H1 (cell line): ENCODE measurements at regions not wholly inside any gene's neighbourhood (a gene's known extent, or its start where the extent isn't known, plus 50 kb on each side); places are given as distances from the start of the nearest gene placed in this dataset.
A peak's percentile ranks its signal among the peaks of the same experiment; 100 is the strongest.

ENCODE experiments used
- CTCF ChIA-PET: fragments of 300-600 bp; sonication (Branson Sonifier 250); formaldehyde crosslinking; loops from one replicate; lab custom pipeline; 2021; ENCODE audit not compliant: partially characterized antibody; lab: Charles Lee
- POLR2A ChIA-PET: fragments of 300-600 bp; sonication (Branson Sonifier 250); formaldehyde crosslinking; loops from one replicate; lab custom pipeline; 2021; ENCODE audit warnings: inconsistent platforms; ENCODE audit not compliant: partially characterized antibody; lab: Charles Lee
- DNase-seq, 2 experiments: peaks; one replicate each; pipeline versions ENCODE4 v3.0.0 to v3.0.0-alpha.2; 2010 to 2022; ENCODE audit warnings: low spot score in 2 of 2, low read depth in 1 of 2, mixed read lengths in 1 of 2
- FAIRE-seq: peaks from 2 replicates; lab custom pipeline; 2011; peaks lifted over from hg19 to GRCh38; lab: Jason Lieb, UNC
- H2AFZ ChIP-seq: 2 replicates; pipeline ENCODE4 v1.8.1; 2012; ENCODE audit warnings: low read length, inconsistent platforms
- H2AK5ac ChIP-seq: 2 replicates; pipeline ENCODE4 v1.6.1; 2013; ENCODE audit warnings: low read depth, low read length
- H2BK120ac ChIP-seq: replicated peaks from 2 replicates; pipeline ENCODE3; 2013; ENCODE audit warnings: low read depth, low read length, inconsistent platforms
- H2BK12ac ChIP-seq: 2 replicates; pipeline ENCODE4 v1.6.1; 2013; ENCODE audit warnings: low read depth, low read length
- H2BK15ac ChIP-seq: 2 replicates; pipeline ENCODE4 v1.6.1; 2013; ENCODE audit warnings: low read length
- H2BK20ac ChIP-seq: 2 replicates; pipeline ENCODE4 v1.6.1; 2013; ENCODE audit warnings: low read length
- H2BK5ac ChIP-seq: 2 replicates; pipeline ENCODE4 v1.6.1; 2013; ENCODE audit warnings: low read depth, low read length
- H3K14ac ChIP-seq: 2 replicates; pipeline ENCODE4 v1.6.1; 2013; ENCODE audit warnings: inconsistent platforms; ENCODE audit not compliant: insufficient read length
- H3K18ac ChIP-seq: 2 replicates; pipeline ENCODE4 v1.6.1; 2013; ENCODE audit warnings: low read length; ENCODE audit errors: extremely low read depth
- H3K23ac ChIP-seq: 2 replicates; pipeline ENCODE4 v1.6.1; 2013; ENCODE audit warnings: inconsistent platforms; ENCODE audit not compliant: insufficient read length
- H3K23me2 ChIP-seq: 2 replicates; pipeline ENCODE4 v1.6.1; 2013; ENCODE audit warnings: low read depth, low read length
- H3K27ac ChIP-seq: 2 replicates; pipeline ENCODE4 v1.6.1; 2011; ENCODE audit warnings: low read depth, low read length, inconsistent platforms
- H3K27me3 ChIP-seq, 4 experiments: replicated peaks in 1 of 4; 1 replicate in 1 of 4; 2 replicates in 3 of 4; pipeline versions ENCODE4 v1.6.1 to v1.8.1; 2011 to 2013; ENCODE audit warnings: low read length in 3 of 4, mild to moderate bottlenecking in 3 of 4, inconsistent platforms in 2 of 4, mixed read lengths in 2 of 4, moderate library complexity in 1 of 4; ENCODE audit not compliant: control insufficient read depth in 3 of 4, insufficient read depth in 3 of 4; ENCODE audit errors: extremely low read depth in 1 of 4
- H3K36me3 ChIP-seq, 4 experiments: 2 replicates each; pipeline versions ENCODE4 v1.6.1 to v1.8.1; 2011 to 2013; ENCODE audit warnings: mild to moderate bottlenecking in 4 of 4, low read length in 3 of 4, moderate library complexity in 2 of 4, control low read depth in 1 of 4, inconsistent platforms in 1 of 4; ENCODE audit not compliant: insufficient read depth in 4 of 4, control insufficient read depth in 2 of 4
- H3K4ac ChIP-seq: replicated peaks from 2 replicates; pipeline ENCODE3; 2013; ENCODE audit warnings: low read length, low read depth, mixed read lengths, inconsistent platforms; ENCODE audit not compliant: insufficient read length
- H3K4me1 ChIP-seq, 4 experiments: replicated peaks in 1 of 4; 1 replicate in 1 of 4; 2 replicates in 3 of 4; pipeline versions ENCODE4 v1.6.1 to v1.8.1; 2011 to 2013; ENCODE audit warnings: low read length in 3 of 4, inconsistent platforms in 2 of 4, mixed read lengths in 1 of 4; ENCODE audit not compliant: insufficient read depth in 4 of 4, control insufficient read depth in 3 of 4
- H3K4me2 ChIP-seq, 2 experiments: 2 replicates each; pipeline versions ENCODE4 v1.6.1 to v1.8.1; 2011 to 2013; ENCODE audit warnings: low read depth in 2 of 2, low read length in 2 of 2, control low read depth in 1 of 2, inconsistent platforms in 1 of 2, mild to moderate bottlenecking in 1 of 2; ENCODE audit not compliant: insufficient read depth in 1 of 2
- H3K4me3 ChIP-seq, 4 experiments: fragments of 200-600, 300-600 bp in 1 of 4; sonication (generic), shearing (Covaris generic), sonication (Bioruptor Twin) in 1 of 4; 2 replicates each; pipeline versions ENCODE4 v1.5.1 to v1.8.1; 2011 to 2016; ENCODE audit warnings: low read length in 4 of 4, low read depth in 3 of 4, control low read depth in 2 of 4, inconsistent platforms in 2 of 4, mild to moderate bottlenecking in 2 of 4, mixed read lengths in 1 of 4, moderate library complexity in 1 of 4; ENCODE audit not compliant: insufficient read depth in 2 of 4; ENCODE audit errors: extremely low read depth in 1 of 4
- H3K56ac ChIP-seq: replicated peaks from 2 replicates; pipeline ENCODE3; 2013; ENCODE audit warnings: low read depth, mild to moderate bottlenecking, mixed read lengths, low read length, inconsistent platforms; ENCODE audit not compliant: insufficient read length
- H3K79me1 ChIP-seq: 2 replicates; pipeline ENCODE4 v1.6.1; 2013; ENCODE audit warnings: low read depth, low read length, control low read depth
- H3K79me2 ChIP-seq, 2 experiments: 2 replicates each; pipeline versions ENCODE4 v1.6.1 to v1.8.1; 2012 to 2013; ENCODE audit warnings: low read length in 2 of 2, mild to moderate bottlenecking in 2 of 2, inconsistent platforms in 1 of 2; ENCODE audit not compliant: insufficient read depth in 2 of 2, control insufficient read depth in 1 of 2
- H3K9ac ChIP-seq, 4 experiments: replicated peaks in 1 of 4; 1 replicate in 1 of 4; 2 replicates in 3 of 4; pipeline versions ENCODE4 v1.6.1 to v1.8.1; 2011 to 2013; ENCODE audit warnings: low read depth in 3 of 4, low read length in 3 of 4, control low read depth in 2 of 4, mild to moderate bottlenecking in 2 of 4, moderate library complexity in 2 of 4, inconsistent platforms in 1 of 4; ENCODE audit errors: extremely low read depth in 1 of 4
- H3K9me3 ChIP-seq, 2 experiments: 2 replicates each; pipeline versions ENCODE4 v1.6.1 to v1.8.1; 2012 to 2013; ENCODE audit warnings: mild to moderate bottlenecking in 2 of 2, moderate library complexity in 2 of 2, control low read depth in 1 of 2, inconsistent platforms in 1 of 2, low read depth in 1 of 2, low read length in 1 of 2, mixed read lengths in 1 of 2; ENCODE audit not compliant: insufficient read depth in 2 of 2
- H4K20me1 ChIP-seq, 2 experiments: replicated peaks in 1 of 2; 2 replicates each; pipeline versions ENCODE3 to v1.8.1; 2011 to 2013; ENCODE audit warnings: inconsistent platforms in 2 of 2, low read length in 2 of 2, mild to moderate bottlenecking in 1 of 2; ENCODE audit not compliant: insufficient read depth in 2 of 2, control insufficient read depth in 1 of 2
- H4K5ac ChIP-seq: 2 replicates; pipeline ENCODE4 v1.6.1; 2013; ENCODE audit warnings: low read length, low read depth, mixed read lengths, inconsistent platforms; ENCODE audit not compliant: insufficient read length
- H4K8ac ChIP-seq: 2 replicates; pipeline ENCODE4 v1.8.0; 2013; ENCODE audit warnings: mild to moderate bottlenecking, moderate library complexity, low read length, inconsistent platforms; ENCODE audit not compliant: insufficient read depth; ENCODE audit errors: extremely low read depth
- H4K91ac ChIP-seq: replicated peaks from 2 replicates; pipeline ENCODE3; 2013; ENCODE audit warnings: low read length, mixed read lengths, inconsistent platforms; ENCODE audit not compliant: insufficient read length
- BRCA1 ChIP-seq: IDR thresholded peaks from 2 replicates; pipeline ENCODE4 v1.6.1; 2012; ENCODE audit warnings: low read depth, low read length, improper control_type of control experiment
- CREB1 ChIP-seq: IDR thresholded peaks from 2 replicates; pipeline ENCODE4 v1.6.1; 2012; ENCODE audit warnings: inconsistent platforms
- E2F6 ChIP-seq: IDR thresholded peaks from 2 replicates; pipeline ENCODE4 v1.6.1; 2012; ENCODE audit warnings: inconsistent platforms
- GTF2F1 ChIP-seq: IDR thresholded peaks from 2 replicates; pipeline ENCODE4 v1.6.1; 2012; ENCODE audit warnings: low read depth, low read length, improper control_type of control experiment, borderline replicate concordance
- KDM1A ChIP-seq: fragments of 200-600, 300-600 bp; sonication (generic); IDR thresholded peaks from 2 replicates; pipeline ENCODE4 v1.7.1; 2016; ENCODE audit warnings: mild to moderate bottlenecking, low read length, borderline replicate concordance
- KDM5A ChIP-seq: fragments of 200-600 bp; IDR thresholded peaks from 2 replicates; pipeline ENCODE4 v1.7.1; 2012; ENCODE audit warnings: mild to moderate bottlenecking, low read length, inconsistent platforms, mixed read lengths
- MAFK ChIP-seq: IDR thresholded peaks from 2 replicates; pipeline ENCODE4 v1.6.1; 2012; ENCODE audit warnings: low read depth, mild to moderate bottlenecking, improper control_type of control experiment, low read length
- SIN3A ChIP-seq, 2 experiments: IDR thresholded peaks in 1 of 2; conservative IDR thresholded peaks in 1 of 2; 2 replicates each; pipeline ENCODE4 v1.6.1; 2011 to 2012; ENCODE audit warnings: low read length in 2 of 2, improper control_type of control experiment in 1 of 2, low read depth in 1 of 2, mild to moderate bottlenecking in 1 of 2
- SIX5 ChIP-seq: IDR thresholded peaks from 2 replicates; pipeline ENCODE4 v1.6.1; 2011; ENCODE audit warnings: mild to moderate bottlenecking, low read depth, low read length
- YY1 ChIP-seq: IDR thresholded peaks from 2 replicates; pipeline ENCODE4 v1.6.1; 2011; ENCODE audit warnings: low read depth, mild to moderate bottlenecking, low read length
- WGBS, 2 experiments: shearing (Covaris generic) in 1 of 2; methylation state at CpG; one replicate each; pipeline versions ENCODE4 v1.1.6 to v1.1.7; 2013 to 2015; ENCODE audit warnings: low lambda C conversion rate in 2 of 2, mixed read lengths in 2 of 2, inconsistent platforms in 1 of 2, low coverage in 1 of 2, missing lambda C conversion rate in 1 of 2; ENCODE audit not compliant: insufficient replicate concordance in 2 of 2, insufficient coverage in 1 of 2, insufficient read length in 1 of 2; ENCODE audit errors: extremely low coverage in 1 of 2, missing lambda C conversion rate in 1 of 2; 5-methylcytosine and 5-hydroxymethylcytosine counted together

GRCh38 chr2:12066116-12066515 is 319.7 kb downstream of the LPIN1 start:
- H3K79me2 ChIP-seq = no peaks in the 10 kb centered on the region
- 0 out of 2 replicates have a peak overlapping the region, but pooled peaks have one; percentile 64 for H2BK20ac ChIP-seq
- H3K9me3 ChIP-seq = no peaks in the 10 kb centered on the region
- H3K9ac ChIP-seq = no peak overlapping the region
- no peak overlapping the region for H2BK12ac ChIP-seq
- no peak overlapping the region for H3K56ac ChIP-seq
- H3K36me3 ChIP-seq = no peaks in the 10 kb centered on the region
- WGBS, 2 experiments = 80% methylated on average over 1 of the region's 1 CpG; no CpG with 5 or more reads in 1 of the 2 experiments
- ChIA-PET POLR2A (no interaction called here), CTCF (interaction anchor here (0.5 to 1.6 kb wide), 4 partner anchors 8 to 923 kb away, joined by 3 read pairs; no protein-coding TSS in a partner anchor)
- no peak overlapping the region for H3K27ac ChIP-seq
- no peak overlapping the region for H3K14ac ChIP-seq
- H3K23ac ChIP-seq = no peak overlapping the region
- DNase-seq (no peak), FAIRE-seq (no peak)
- H3K4me1 ChIP-seq = no peaks in the 10 kb centered on the region
- TF ChIP-seq MAFK (no peak), YY1 (no peak), CREB1 (no peak), SIX5 (no peak), GTF2F1 (no peak), SIN3A (conservative IDR thresholded peaks at IDR 0.05 in 1 of 2, IDR thresholded peaks at IDR 0.05 in 1 of 2; ENCODE audit: low read depth in 1 of 2, low read length in 2 of 2) (no peak), E2F6 (no peak), BRCA1 (no peak), KDM1A (no peak), KDM5A (no peak)
- no peak overlapping the region for H4K91ac ChIP-seq
- H2BK5ac ChIP-seq = no peak overlapping the region
- no peak overlapping the region for H3K4me2 ChIP-seq
- no peak overlapping the region for H3K4me3 ChIP-seq
- H3K79me1 ChIP-seq = no peaks in the 10 kb centered on the region
- no peak overlapping the region for H4K8ac ChIP-seq
- H2AK5ac ChIP-seq = no peak overlapping the region
- H3K23me2 ChIP-seq = no peaks in the 10 kb centered on the region
- no peak overlapping the region for H2BK15ac ChIP-seq
- no peak overlapping the region for H3K18ac ChIP-seq
- no peak overlapping the region for H2AFZ ChIP-seq
- H4K5ac ChIP-seq = no peak overlapping the region
- H4K20me1 ChIP-seq = no peaks in the 10 kb centered on the region
- H3K4ac ChIP-seq = no peak overlapping the region
- H2BK120ac ChIP-seq = no peak overlapping the region
- no peaks in the 10 kb centered on the region for H3K27me3 ChIP-seq
